ENCODE measurements at regions not wholly inside any gene's neighbourhood (a gene's known extent, or its start where the extent isn't known, plus 50 kb on each side); places are given as distances from the start of the nearest gene placed in this dataset.

GRCh38 chr20:24727795-24728194 lies 221.3 kb upstream of the CST7 start:
- TF ChIP-seq, protein P1, sequence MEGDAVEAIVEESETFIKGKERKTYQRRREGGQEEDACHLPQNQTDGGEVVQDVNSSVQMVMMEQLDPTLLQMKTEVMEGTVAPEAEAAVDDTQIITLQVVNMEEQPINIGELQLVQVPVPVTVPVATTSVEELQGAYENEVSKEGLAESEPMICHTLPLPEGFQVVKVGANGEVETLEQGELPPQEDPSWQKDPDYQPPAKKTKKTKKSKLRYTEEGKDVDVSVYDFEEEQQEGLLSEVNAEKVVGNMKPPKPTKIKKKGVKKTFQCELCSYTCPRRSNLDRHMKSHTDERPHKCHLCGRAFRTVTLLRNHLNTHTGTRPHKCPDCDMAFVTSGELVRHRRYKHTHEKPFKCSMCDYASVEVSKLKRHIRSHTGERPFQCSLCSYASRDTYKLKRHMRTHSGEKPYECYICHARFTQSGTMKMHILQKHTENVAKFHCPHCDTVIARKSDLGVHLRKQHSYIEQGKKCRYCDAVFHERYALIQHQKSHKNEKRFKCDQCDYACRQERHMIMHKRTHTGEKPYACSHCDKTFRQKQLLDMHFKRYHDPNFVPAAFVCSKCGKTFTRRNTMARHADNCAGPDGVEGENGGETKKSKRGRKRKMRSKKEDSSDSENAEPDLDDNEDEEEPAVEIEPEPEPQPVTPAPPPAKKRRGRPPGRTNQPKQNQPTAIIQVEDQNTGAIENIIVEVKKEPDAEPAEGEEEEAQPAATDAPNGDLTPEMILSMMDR (IDR thresholded peaks at IDR 0.05): no peak
- no peak for TF ChIP-seq POLR2A (IDR thresholded peaks at IDR 0.05)

All from esophagus squamous epithelium (tissue), 4 donors.